ENCODE measurements at regions not wholly inside any gene's neighbourhood (a gene's known extent, or its start where the extent isn't known, plus 50 kb on each side); places are given as distances from the start of the nearest gene placed in this dataset.
"Not testable (repeated sequence)": the region's sequence is repeated elsewhere in the genome, so short reads cannot be mapped to it uniquely, and the experiment has no call there.

GRCh38 chr16:29130131-29130711 is 145.4 kb downstream of the LAT start:
- DNase-seq (ENCODE audit: low read depth): not testable (repeated sequence)

GRCh38 chr16:29129458-29130038 is 144.7 kb downstream of the LAT start:
- not testable (repeated sequence) for DNase-seq (ENCODE audit: low read depth)

GRCh38 chr16:29128732-29129457 is 144.0 kb downstream of the LAT start:
- not testable (repeated sequence) for DNase-seq (ENCODE audit: low read depth)

GRCh38 chr16:29127806-29128420 is 143.1 kb downstream of the LAT start:
- DNase-seq (ENCODE audit: low read depth): not testable (repeated sequence)

GRCh38 chr16:29126616-29127015 is 141.8 kb downstream of the LAT start:
- no peak for DNase-seq (ENCODE audit: low read depth)

GRCh38 chr16:29126057-29126494 is 141.2 kb downstream of the LAT start:
- DNase-seq (ENCODE audit: low read depth): no peak

- no peak for DNase-seq (ENCODE audit: low read depth)
These were observed 140.0 kb downstream of the LAT start for GRCh38 chr16:29124828-29125227.

GRCh38 chr16:29124162-29124561 is 139.3 kb downstream of the LAT start:
- not testable (repeated sequence) for DNase-seq (ENCODE audit: low read depth)

- DNase-seq (ENCODE audit: low read depth): not testable (repeated sequence)
These were observed 135.8 kb downstream of the LAT start for GRCh38 chr16:29120680-29121079.

GRCh38 chr16:29118301-29118957 is 133.6 kb downstream of the LAT start:
- peak; percentile 46 for DNase-seq (ENCODE audit: low read depth)

- DNase-seq (ENCODE audit: low read depth): no peak
These were observed 132.8 kb downstream of the LAT start for GRCh38 chr16:29117631-29118030.

GRCh38 chr16:29116980-29117379 is 132.1 kb downstream of the LAT start:
- no peak for DNase-seq (ENCODE audit: low read depth)

- not testable (repeated sequence) for DNase-seq (ENCODE audit: low read depth)
These were observed 131.4 kb downstream of the LAT start for GRCh38 chr16:29116207-29116606.

- not testable (repeated sequence) for DNase-seq (ENCODE audit: low read depth)
These were observed 130.9 kb downstream of the LAT start for GRCh38 chr16:29115802-29116141.

GRCh38 chr16:29114989-29115801 is 130.3 kb downstream of the LAT start:
- not testable (repeated sequence) for DNase-seq (ENCODE audit: low read depth)

GRCh38 chr16:29114574-29114973 is 129.7 kb downstream of the LAT start:
- no peak for DNase-seq (ENCODE audit: low read depth)

- not testable (repeated sequence) for DNase-seq (ENCODE audit: low read depth)
These were observed 128.6 kb downstream of the LAT start for GRCh38 chr16:29113446-29113845.

- no peak for DNase-seq (ENCODE audit: low read depth)
These were observed 128.0 kb downstream of the LAT start for GRCh38 chr16:29112755-29113347.

- DNase-seq (ENCODE audit: low read depth): not testable (repeated sequence)
These were observed 127.2 kb downstream of the LAT start for GRCh38 chr16:29111901-29112680.

- DNase-seq (ENCODE audit: low read depth): no peak
These were observed 126.6 kb downstream of the LAT start for GRCh38 chr16:29111421-29111820.
